H1 (cell line): ENCODE measurements at regions not wholly inside any gene's neighbourhood (a gene's known extent, or its start where the extent isn't known, plus 50 kb on each side); places are given as distances from the start of the nearest gene placed in this dataset.

Experiments
- BACH1 ChIP-seq: IDR thresholded peaks from 2 replicates; pipeline ENCODE4 v1.6.1; 2012; ENCODE audit warnings: low read length, improper control_type of control experiment
- CBX5 ChIP-seq: fragments of 300-800, 300-1000 bp; sonication (generic); IDR thresholded peaks from 2 replicates; pipeline ENCODE4 v1.7.1; 2016; ENCODE audit warnings: antibody characterized with exemption, low read length, low read depth
- RNF2 ChIP-seq: fragments of 200-900, 300-1000 bp; sonication (generic); IDR thresholded peaks from 2 replicates; pipeline ENCODE4 v1.7.1; 2016; ENCODE audit warnings: borderline replicate concordance, low read depth, mild to moderate bottlenecking, antibody characterized with exemption, low read length; ENCODE audit not compliant: poor library complexity, severe bottlenecking; ENCODE audit errors: missing control alignments
- SIRT6 ChIP-seq: IDR thresholded peaks from one replicate; pipeline ENCODE4 v1.7.1; 2012; ENCODE audit warnings: low read length, inconsistent platforms
- SUZ12 ChIP-seq: fragments of 200-600 bp; sonication (generic); IDR thresholded peaks from 2 replicates; pipeline ENCODE4 v1.6.1; 2012; ENCODE audit warnings: mild to moderate bottlenecking, inconsistent platforms, low read length, moderate library complexity, mixed read lengths
- TBP ChIP-seq: IDR thresholded peaks from 2 replicates; pipeline ENCODE4 v1.6.1; 2011; ENCODE audit warnings: low read depth, low read length, improper control_type of control experiment
- TF ChIP-seq, protein P1 (sequence below): fragments of 300-600 bp; sonication (generic); IDR thresholded peaks from 2 replicates; pipeline ENCODE4 v1.7.1; 2012; ENCODE audit warnings: low read length, moderate library complexity, mild to moderate bottlenecking, inconsistent platforms; ENCODE audit not compliant: insufficient replicate concordance
- TF ChIP-seq, protein P2 (sequence below): IDR thresholded peaks from 2 replicates; pipeline ENCODE4 v1.6.1; 2012; ENCODE audit warnings: inconsistent platforms
- TF ChIP-seq, protein P3 (sequence below), 3 experiments: IDR thresholded peaks; 1 replicate in 2 of 3; 2 replicates in 1 of 3; pipeline versions ENCODE4 v1.5.1 to v1.6.1; 2011; ENCODE audit warnings: low read length in 3 of 3, mild to moderate bottlenecking in 3 of 3, inconsistent platforms in 2 of 3, low read depth in 1 of 3, moderate library complexity in 1 of 3; ENCODE audit not compliant: insufficient read depth in 1 of 3; ENCODE audit errors: control extremely low read depth in 1 of 3

DNA sequence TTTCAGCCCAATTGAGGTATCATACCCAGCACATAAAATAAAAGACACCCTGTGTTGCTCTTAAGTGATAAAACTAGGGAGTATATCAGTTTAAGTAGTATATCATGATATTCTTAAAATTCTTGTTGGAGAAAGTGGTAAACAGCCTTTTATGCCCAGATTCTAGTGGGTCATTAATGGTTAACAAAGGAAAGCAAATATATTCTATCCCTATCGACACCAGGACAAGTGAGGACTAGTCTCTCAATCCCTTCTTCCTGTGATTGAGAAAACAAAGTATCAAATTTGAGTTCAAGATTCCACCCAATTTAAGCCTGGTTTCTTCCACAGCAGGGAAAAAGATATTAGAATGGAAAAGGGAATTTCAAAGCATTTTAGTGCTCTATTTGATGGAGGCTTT lies 142.4 kb upstream of the IL12A start (continued):
- TF ChIP-seq, protein P1, sequence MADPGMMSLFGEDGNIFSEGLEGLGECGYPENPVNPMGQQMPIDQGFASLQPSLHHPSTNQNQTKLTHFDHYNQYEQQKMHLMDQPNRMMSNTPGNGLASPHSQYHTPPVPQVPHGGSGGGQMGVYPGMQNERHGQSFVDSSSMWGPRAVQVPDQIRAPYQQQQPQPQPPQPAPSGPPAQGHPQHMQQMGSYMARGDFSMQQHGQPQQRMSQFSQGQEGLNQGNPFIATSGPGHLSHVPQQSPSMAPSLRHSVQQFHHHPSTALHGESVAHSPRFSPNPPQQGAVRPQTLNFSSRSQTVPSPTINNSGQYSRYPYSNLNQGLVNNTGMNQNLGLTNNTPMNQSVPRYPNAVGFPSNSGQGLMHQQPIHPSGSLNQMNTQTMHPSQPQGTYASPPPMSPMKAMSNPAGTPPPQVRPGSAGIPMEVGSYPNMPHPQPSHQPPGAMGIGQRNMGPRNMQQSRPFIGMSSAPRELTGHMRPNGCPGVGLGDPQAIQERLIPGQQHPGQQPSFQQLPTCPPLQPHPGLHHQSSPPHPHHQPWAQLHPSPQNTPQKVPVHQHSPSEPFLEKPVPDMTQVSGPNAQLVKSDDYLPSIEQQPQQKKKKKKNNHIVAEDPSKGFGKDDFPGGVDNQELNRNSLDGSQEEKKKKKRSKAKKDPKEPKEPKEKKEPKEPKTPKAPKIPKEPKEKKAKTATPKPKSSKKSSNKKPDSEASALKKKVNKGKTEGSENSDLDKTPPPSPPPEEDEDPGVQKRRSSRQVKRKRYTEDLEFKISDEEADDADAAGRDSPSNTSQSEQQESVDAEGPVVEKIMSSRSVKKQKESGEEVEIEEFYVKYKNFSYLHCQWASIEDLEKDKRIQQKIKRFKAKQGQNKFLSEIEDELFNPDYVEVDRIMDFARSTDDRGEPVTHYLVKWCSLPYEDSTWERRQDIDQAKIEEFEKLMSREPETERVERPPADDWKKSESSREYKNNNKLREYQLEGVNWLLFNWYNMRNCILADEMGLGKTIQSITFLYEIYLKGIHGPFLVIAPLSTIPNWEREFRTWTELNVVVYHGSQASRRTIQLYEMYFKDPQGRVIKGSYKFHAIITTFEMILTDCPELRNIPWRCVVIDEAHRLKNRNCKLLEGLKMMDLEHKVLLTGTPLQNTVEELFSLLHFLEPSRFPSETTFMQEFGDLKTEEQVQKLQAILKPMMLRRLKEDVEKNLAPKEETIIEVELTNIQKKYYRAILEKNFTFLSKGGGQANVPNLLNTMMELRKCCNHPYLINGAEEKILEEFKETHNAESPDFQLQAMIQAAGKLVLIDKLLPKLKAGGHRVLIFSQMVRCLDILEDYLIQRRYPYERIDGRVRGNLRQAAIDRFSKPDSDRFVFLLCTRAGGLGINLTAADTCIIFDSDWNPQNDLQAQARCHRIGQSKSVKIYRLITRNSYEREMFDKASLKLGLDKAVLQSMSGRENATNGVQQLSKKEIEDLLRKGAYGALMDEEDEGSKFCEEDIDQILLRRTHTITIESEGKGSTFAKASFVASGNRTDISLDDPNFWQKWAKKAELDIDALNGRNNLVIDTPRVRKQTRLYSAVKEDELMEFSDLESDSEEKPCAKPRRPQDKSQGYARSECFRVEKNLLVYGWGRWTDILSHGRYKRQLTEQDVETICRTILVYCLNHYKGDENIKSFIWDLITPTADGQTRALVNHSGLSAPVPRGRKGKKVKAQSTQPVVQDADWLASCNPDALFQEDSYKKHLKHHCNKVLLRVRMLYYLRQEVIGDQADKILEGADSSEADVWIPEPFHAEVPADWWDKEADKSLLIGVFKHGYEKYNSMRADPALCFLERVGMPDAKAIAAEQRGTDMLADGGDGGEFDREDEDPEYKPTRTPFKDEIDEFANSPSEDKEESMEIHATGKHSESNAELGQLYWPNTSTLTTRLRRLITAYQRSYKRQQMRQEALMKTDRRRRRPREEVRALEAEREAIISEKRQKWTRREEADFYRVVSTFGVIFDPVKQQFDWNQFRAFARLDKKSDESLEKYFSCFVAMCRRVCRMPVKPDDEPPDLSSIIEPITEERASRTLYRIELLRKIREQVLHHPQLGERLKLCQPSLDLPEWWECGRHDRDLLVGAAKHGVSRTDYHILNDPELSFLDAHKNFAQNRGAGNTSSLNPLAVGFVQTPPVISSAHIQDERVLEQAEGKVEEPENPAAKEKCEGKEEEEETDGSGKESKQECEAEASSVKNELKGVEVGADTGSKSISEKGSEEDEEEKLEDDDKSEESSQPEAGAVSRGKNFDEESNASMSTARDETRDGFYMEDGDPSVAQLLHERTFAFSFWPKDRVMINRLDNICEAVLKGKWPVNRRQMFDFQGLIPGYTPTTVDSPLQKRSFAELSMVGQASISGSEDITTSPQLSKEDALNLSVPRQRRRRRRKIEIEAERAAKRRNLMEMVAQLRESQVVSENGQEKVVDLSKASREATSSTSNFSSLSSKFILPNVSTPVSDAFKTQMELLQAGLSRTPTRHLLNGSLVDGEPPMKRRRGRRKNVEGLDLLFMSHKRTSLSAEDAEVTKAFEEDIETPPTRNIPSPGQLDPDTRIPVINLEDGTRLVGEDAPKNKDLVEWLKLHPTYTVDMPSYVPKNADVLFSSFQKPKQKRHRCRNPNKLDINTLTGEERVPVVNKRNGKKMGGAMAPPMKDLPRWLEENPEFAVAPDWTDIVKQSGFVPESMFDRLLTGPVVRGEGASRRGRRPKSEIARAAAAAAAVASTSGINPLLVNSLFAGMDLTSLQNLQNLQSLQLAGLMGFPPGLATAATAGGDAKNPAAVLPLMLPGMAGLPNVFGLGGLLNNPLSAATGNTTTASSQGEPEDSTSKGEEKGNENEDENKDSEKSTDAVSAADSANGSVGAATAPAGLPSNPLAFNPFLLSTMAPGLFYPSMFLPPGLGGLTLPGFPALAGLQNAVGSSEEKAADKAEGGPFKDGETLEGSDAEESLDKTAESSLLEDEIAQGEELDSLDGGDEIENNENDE = no peak
- TF ChIP-seq, protein P2, sequence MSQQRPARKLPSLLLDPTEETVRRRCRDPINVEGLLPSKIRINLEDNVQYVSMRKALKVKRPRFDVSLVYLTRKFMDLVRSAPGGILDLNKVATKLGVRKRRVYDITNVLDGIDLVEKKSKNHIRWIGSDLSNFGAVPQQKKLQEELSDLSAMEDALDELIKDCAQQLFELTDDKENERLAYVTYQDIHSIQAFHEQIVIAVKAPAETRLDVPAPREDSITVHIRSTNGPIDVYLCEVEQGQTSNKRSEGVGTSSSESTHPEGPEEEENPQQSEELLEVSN = no peak
- TF ChIP-seq TBP (no peak), SIRT6 (no peak), SUZ12 (no peak), RNF2 (no peak), BACH1 (no peak), CBX5 (no peak)
- TF ChIP-seq, protein P3, sequence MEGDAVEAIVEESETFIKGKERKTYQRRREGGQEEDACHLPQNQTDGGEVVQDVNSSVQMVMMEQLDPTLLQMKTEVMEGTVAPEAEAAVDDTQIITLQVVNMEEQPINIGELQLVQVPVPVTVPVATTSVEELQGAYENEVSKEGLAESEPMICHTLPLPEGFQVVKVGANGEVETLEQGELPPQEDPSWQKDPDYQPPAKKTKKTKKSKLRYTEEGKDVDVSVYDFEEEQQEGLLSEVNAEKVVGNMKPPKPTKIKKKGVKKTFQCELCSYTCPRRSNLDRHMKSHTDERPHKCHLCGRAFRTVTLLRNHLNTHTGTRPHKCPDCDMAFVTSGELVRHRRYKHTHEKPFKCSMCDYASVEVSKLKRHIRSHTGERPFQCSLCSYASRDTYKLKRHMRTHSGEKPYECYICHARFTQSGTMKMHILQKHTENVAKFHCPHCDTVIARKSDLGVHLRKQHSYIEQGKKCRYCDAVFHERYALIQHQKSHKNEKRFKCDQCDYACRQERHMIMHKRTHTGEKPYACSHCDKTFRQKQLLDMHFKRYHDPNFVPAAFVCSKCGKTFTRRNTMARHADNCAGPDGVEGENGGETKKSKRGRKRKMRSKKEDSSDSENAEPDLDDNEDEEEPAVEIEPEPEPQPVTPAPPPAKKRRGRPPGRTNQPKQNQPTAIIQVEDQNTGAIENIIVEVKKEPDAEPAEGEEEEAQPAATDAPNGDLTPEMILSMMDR (IDR thresholded peaks at IDR 0.05; ENCODE audit: control extremely low read depth in 1 of 3, insufficient read depth in 1 of 3, low read depth in 1 of 3, low read length in 3 of 3) = no peak
